ENCODE measurements at regions not wholly inside any gene's neighbourhood (a gene's known extent, or its start where the extent isn't known, plus 50 kb on each side); places are given as distances from the start of the nearest gene placed in this dataset.
"Not testable (repeated sequence)": the region's sequence is repeated elsewhere in the genome, so short reads cannot be mapped to it uniquely, and the experiment has no call there.

DNA sequence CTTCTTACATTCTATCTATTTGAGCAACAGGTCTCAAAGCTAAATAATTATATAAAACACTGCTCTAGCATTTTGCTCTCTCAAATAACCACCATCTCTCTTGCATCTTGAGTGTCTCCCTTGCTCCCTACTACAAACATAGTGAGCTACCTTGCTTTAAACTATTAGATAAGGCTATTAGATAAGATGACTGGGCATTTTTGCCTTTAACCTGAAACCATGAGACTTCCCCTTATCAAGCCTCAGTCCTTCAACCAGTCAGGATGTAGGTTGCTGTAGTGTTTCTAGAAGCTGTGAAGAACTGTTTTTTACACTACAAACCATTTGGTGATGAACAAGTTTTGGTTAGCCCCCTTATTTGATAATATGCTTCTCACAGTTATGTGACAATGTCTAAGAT is 115.4 kb upstream of the MAP2 start:
- intact Hi-C loops (cut with DNase I): no loop called here
- no peak for DNase-seq (ENCODE audit: low spot score)

DNA sequence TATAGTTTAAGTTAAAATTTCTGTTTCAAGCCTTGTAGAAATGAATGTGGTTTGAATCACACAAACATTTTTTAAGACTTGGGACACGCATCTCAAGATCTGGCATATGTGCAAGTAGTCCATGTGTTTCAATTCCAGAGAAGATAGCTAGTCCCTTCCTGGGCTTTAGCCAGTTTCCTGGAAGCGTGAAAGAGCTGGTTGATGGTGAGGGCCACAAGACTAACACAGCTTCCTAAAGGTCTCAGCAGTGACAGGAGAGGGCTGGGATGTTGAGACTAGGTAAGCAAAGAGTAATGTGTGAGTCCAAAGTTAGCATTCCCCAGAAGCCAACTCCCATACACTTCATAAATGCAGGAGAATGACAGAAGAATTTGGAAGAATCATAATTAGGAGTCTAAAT is 111.9 kb upstream of the MAP2 start:
- intact Hi-C loops (cut with DNase I): no loop called here
- no peak for DNase-seq (ENCODE audit: low spot score)

DNA sequence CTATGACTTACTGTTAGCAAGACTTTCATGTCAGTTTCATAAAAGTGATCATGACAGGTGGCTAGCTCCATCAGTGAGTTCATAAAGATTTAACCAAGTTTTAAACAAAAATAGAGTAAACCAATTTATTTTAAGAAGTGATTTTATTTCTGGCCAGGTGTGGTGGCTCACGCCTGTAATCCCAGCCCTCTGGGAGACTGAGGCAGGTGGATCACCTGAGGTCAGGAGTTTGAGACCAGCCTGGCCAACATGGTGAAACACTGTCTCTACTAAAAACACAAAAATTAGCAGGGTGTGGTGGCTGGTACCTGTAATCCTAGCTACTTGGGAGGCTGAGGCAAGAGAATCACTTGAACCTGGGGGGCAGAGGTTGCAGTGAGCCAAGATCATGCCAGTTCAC is 111.4 kb upstream of the MAP2 start:
- DNase-seq (ENCODE audit: low spot score); intact Hi-C loops (cut with DNase I): not testable (repeated sequence)

DNA sequence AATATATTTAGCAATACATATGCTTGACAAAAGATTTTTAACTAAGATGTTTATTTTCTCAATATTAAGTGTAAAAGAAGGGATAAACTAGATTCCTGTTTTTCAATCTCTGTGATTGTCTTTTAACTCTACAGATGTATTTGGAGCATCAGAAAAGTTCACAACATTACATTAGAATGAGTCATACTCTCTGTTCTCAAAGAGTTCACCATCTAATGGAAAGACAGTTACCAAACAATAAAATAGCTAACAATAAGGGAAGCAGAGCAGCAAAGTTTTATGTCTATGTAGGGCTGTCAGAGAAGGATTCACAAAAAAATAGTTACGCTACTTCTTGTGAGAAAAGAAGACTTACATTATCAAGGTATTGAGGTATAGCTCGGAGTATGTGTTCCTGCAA is 109.2 kb upstream of the MAP2 start:
- no peak for DNase-seq (ENCODE audit: low spot score)
- intact Hi-C loops (cut with DNase I): no loop called here

DNA sequence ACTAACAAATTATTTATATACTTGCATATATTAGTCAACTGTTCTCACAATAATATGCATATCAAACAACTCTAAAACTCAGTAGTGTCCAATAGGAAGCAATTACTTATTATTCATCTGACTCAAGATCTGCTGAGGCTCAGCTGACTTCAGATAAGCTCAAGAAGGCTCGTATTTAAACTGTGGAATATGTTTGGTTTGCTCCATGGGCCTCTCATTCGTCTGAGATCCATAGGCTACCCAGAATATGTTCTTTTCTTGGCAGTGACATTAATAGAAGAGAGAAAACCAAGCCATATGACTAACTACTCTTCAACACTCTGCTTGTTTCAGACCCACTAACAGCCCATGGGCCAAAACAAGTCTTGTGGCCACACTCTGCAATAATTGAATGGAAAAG is 107.7 kb upstream of the MAP2 start:
- DNase-seq (ENCODE audit: low spot score): no peak
- intact Hi-C loops (cut with DNase I): no loop called here

DNA sequence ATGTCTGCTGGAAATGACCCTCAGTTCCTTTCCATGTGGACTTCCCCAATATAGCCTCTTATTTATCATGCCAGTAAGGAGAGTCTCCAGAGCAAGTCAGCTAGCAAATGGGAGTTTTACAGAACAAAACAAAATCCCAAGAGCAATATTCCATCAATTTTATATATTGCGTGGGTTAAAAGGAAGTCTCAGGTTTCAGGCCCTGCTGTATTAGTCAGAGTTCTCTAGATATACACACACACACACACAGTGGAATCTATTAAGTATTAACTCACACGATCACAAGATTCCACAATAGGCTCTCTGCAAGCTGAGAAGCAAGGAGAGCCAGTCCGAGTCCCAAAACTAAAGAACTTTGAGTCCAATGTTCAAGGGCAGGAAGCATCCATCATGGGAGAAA is 102.8 kb upstream of the MAP2 start:
- no peak for DNase-seq (ENCODE audit: low spot score)
- intact Hi-C loops (cut with DNase I): no loop called here

DNA sequence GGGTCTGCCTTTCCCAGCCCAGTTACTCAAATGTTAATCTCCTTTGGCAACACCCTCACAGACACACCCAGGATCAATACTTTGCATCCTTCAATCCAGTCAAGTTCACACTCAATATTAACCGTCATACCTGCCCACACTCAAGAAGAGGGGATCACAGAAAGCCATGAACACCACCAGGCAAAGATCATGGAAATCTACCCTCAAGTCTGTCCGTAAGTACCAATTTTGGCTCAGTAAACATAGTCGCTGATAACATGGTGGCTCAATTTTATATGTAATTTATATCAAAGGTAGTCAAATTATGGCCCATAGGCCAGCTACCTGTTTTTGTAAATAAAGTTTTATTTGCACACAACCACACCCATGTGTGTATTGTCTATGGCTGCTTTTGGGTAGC is 102.3 kb upstream of the MAP2 start:
- intact Hi-C loops (cut with DNase I): no loop called here
- no peak for DNase-seq (ENCODE audit: low spot score)

DNA sequence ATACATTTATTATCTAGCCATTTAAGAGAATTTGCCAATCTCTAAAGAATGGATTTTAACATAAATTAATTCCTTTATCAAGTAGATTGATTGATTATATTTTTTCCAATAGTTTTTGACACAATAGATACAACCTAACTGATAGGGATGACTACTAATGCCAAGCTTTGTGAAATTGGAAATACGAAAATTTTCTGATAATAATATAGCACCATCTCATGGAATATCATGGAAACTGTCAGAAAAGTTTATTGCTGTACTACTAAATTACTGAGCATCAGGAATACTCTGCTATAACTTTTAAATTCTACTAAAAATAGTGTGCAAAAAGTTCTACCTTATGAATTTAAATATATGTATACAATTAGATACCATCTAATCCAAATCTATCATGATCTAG is 101.8 kb upstream of the MAP2 start:
- intact Hi-C loops (cut with DNase I): no loop called here
- DNase-seq (ENCODE audit: low spot score): no peak

DNA sequence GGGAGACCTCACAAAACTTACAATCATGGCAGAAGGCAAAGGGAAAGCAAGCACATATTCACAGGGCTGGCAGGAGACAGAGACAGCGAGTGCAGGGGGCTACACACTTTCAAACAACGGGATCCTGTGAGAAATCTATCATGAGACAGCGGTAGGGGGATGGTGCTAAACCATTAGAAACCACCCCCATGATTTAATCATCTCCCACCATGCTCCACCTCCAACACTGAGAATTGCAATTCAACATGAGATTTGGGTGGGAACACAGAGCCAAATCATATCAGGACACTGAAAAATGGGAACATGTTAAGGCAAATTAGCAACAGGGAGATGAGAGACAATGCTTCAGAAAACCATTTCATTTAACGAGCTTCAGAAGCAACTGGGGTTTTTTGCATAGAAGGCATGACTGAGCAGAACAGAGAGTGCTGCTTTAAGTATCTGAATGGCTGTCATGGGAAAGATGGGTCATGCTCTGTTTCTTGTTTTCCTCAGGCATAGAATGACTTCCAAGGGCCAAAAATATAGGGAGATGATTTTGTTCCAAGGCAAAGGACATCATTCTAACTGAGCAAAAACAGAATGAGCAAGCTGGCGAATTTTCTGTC is 100.8 kb upstream of the MAP2 start:
- intact Hi-C loops (cut with DNase I): no loop called here
- DNase-seq (ENCODE audit: low spot score): no peak

DNA sequence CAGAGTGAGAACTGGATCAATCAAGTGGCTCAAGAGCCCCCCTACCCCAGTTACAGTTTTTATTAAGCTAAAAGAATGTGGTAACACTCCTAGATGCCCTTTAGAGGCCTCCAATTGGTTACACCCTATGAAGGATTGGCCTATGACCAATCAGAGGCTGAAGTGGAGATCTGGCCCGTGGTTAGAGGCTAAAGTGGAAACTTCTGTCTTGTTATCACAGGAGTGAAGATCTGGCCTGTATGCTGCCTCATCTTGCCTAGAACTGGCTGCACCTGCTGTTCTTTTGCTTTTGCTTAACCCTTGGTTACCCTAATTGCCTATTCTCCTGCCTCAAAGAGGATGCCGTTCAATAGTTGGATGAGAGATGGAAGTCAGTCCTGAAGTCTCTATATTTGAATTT is 100.1 kb upstream of the MAP2 start:
- intact Hi-C loops (cut with DNase I): no loop called here
- no peak for DNase-seq (ENCODE audit: low spot score)

DNA sequence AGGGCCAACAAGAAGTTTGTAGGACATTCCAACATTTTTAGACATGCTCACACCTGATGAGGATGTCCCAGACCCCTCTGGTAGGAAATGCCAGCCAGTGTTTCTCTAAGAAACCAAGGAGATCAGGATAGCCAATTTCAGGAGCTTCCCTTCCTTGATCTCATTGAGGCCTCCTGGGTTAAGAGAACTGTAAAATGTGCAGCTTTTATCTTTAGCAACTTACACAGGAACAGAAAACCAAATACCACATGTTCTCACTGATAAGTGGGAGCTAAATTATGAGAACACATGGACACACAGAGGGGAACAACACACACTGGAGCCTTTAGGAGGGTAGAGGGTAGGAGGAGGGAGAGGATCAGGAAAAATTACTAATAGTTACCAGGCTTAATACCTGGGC is 99.6 kb upstream of the MAP2 start:
- intact Hi-C loops (cut with DNase I): no loop called here

DNA sequence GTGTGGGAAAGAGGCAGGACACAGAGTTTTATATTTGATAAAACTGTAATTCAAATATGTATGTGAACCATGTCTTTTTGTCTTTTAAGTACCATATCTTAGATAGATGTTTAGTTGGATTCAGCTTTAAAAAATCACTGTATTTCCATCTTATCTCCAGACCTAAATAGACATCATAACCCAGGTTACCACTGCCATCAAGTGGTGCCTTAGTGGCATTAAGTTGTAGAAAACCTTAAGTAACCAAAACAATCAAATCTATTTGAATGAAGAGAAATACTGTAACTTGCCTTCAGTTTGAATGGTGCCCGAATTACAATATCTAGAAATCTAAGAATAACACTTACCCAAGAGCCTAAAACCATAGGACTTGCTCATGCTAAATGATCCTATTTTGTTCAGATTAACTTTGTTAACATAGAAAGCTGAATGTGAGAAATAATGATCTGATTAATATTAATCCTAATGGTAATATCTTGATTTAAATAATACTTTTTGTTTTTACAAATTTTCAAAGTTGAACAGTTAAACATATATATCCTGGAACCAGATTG is 92.5 kb upstream of the MAP2 start:
- intact Hi-C loops (cut with DNase I): no loop called here
- DNase-seq (ENCODE audit: low spot score): no peak

More for the DNA sequence above, 99.6 kb upstream of the MAP2 start:
- DNase-seq (ENCODE audit: low spot score): no peak

DNA sequence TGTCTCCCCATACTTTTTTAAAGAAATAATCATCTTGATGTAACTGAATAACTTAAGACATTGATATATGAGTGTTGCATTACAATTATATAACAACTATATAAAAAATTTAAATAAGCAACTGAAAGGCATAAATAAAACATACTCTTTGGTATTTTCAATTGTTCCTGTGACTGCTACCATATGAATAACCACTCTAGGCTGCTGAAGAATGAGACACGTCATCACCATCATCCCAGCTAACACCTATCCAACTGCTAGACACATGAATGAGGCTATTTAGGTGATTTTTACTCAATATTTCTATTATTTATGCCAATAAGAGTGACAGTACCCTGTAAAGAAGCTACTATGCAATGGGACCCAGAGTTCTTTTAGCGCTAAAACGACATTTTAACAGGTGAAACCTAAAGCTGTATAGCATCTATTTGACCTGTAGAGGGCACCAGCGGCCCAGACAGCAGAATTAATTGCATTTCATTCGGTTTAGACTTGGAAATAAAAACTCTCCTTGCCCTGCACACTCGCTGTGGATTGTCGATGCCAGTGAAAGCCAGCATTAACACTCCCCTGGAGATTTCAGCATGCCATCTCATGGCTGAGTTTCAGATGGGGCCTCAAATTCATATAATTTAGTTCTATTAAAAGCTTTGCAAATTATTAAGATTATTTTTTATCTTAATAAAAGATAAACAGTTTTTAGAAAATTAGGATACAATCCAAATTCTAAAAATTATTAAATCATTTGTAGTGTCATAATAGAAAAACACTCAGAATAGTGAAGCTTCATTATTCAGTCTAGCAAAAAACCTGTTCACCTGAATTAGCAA is 89.4 kb upstream of the MAP2 start:
- intact Hi-C loops (cut with DNase I): no loop called here
- no peak for DNase-seq (ENCODE audit: low spot score)

DNA sequence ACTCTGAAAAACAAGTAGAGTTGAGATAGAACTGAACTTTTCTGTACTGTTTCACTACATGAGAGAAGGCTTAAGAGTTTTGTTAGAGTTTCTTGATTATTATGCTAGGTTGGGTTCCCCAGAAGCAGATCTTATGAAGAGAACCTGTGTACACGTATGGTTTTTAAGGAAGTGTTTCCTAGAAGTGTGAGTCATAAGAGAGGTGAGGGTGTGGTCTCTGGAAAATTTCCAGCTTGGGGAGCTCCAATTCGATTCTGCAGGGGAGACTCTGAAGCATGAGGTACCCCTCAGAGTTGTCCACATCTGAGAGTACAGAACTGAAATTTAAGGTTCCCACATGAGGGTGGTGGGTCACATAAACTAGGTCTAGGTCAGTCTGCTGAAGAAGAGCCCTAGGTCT is 83.3 kb upstream of the MAP2 start:
- DNase-seq (ENCODE audit: low spot score): no peak
- intact Hi-C loops (cut with DNase I): no loop called here

DNA sequence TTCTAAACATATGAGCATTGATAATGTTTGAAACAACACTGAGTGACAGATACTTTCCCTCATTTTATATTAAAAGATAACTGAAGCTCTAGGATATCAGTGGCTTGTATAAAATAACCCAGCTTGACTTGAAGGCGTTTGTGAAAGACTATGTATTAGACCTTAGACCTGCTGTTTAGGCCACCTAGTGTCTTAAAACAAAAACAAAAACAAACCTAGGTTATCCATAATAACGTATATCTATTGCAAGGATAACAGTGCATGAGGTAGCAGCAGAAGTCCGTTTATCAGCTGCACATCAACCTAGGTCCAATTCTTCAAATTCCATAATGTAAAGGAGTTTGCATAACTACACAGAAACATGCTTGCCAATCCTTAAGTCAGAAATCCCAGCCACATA is 79.5 kb upstream of the MAP2 start:
- intact Hi-C loops (cut with DNase I): no loop called here
- no peak for DNase-seq (ENCODE audit: low spot score)

DNA sequence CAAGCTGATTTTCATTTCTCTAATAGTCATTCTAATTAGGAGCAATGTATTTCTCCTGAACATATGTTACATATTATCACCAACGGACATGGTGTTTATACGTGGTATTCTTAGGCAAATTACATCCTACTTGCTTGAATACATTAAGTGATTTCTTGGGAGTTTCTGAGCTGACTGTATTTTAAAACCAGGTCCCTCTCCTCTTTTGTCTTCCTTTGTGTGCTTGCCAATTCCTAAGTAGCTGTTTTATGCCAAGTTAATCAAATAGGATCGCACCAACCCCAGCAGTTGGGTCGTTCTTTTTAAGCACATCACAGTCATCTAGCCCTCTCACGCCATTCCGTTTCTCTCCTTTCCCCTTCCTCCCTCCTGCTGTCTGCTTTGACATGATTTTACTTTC is 75.4 kb upstream of the MAP2 start:
- intact Hi-C loops (cut with DNase I): no loop called here

DNA sequence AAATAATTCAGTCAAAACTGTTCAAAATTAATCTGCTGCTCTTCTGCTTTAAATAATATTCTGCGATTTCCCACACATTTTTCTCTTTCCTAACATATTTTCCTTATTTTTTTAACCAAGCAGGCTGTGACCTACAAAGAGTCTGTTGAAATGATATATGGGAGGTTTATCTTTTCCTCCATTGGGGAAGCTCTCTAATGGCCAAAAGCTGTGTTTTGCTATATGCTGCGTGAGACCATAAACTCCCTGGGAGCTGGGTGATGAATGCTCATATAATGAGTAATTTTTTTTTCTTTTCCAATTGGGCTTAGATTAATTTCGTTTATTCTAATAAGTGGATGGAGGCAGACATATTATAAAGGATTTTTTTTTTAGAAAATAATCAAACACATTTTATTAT is 72.2 kb upstream of the MAP2 start:
- no peak for DNase-seq (ENCODE audit: low spot score)
- intact Hi-C loops (cut with DNase I): no loop called here

More for the DNA sequence above, 75.4 kb upstream of the MAP2 start:
- DNase-seq (ENCODE audit: low spot score): no peak

DNA sequence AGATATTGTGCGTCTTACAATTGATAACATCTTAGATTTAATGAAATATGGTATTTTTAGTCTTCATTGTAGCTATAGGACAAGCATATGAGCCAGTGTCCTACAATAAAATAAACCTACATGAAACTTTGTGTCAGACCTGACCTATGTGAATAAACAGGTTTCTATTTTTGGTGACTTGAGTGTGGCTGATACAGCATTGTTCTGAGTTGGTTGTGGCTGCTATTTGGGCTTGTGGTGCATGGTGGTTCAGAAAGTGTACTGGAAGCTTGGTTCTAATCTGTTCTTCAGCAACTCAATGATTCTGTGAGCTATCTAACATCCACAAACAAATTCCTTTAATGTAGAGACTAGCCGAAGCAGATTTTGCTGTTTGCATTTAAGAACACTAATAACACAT is 64.9 kb upstream of the MAP2 start:
- intact Hi-C loops (cut with DNase I): no loop called here
- no peak for DNase-seq (ENCODE audit: low spot score)

DNA sequence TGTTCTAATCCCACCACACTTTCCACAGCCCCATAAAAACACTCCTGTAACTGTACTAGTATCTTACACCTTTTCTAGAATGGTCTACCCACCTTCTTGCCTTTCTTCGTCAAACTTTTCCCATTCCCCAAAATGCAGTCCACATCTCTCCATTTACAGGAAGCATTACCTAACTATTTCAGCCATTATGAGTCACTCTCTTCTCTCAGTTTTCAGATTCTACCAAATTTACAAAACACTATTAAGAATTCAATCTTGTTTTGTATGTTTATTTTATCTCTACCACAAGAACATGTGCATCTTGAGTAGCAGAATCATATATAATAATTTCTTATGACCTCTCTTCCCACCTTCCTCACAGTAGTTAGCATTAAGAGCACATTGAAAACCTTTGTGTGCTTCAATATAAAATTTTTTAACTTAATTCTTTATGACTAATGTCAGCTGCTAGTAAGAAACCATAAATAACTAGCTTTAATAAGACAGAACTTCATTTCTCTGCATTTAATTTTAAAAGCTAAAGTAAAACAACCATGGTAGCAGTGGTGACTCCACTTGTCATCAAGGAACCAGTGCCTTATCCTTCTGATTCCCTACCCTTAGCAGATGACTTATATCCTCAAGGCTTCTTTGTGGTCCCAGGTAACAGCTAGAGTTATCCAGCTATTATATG is 56.6 kb upstream of the MAP2 start:
- DNase-seq (ENCODE audit: low spot score): no peak
- intact Hi-C loops (cut with DNase I): no loop called here

DNA sequence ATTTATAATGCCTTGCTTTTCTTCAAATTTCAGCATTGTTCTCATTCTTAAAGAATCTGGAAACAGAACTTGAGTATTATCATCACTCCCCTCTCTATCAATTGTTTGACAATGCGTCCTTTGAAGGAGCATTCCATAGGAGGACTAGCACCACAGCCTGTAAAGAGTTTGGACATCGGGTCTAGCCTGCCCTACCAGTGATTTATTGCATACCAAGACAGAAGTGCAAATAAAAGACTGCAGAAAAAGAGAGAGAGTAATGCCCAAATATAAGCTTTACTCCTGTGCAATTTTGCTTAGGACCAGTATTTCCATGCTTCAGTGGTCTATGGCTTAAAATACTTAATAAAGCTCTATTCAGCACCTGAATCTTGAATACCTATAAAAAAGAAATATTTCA is 55.4 kb upstream of the MAP2 start:
- DNase-seq (ENCODE audit: low spot score): no peak
- intact Hi-C loops (cut with DNase I): no loop called here

DNA sequence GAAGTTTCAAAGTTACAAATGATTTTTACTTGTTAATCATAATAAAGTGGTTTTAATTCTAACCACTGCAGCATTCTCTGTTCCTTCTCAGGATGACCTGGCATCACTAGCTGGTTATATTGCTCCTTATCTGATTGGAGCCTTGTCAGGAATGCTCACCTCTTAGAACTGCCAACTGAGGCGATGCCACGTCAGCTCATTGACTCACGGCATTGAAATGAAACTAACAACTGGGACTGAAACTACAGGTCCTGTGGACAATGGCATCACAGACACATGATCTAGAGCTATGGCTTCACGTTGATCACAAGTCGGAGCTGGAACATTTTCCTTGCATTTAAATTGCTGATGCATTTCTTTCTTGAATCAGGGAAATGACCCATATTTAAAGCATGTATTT is 54.9 kb upstream of the MAP2 start:
- DNase-seq (ENCODE audit: low spot score): no peak
- intact Hi-C loops (cut with DNase I): no loop called here
